ENCODE measurements at regions not wholly inside any gene's neighbourhood (a gene's known extent, or its start where the extent isn't known, plus 50 kb on each side); places are given as distances from the start of the nearest gene placed in this dataset.
"Not testable (repeated sequence)": the region's sequence is repeated elsewhere in the genome, so short reads cannot be mapped to it uniquely, and the experiment has no call there.

- DNase-seq (ENCODE audit: low spot score): not testable (repeated sequence)
Observed at GRCh38 chr6:58097251-58097650, 779.8 kb downstream of the PRIM2 start.

- peak; percentile 5 for DNase-seq (ENCODE audit: low spot score)
Observed at GRCh38 chr6:58113960-58114359, 796.5 kb downstream of the PRIM2 start.

- DNase-seq (ENCODE audit: low spot score): not testable (repeated sequence)
Observed at GRCh38 chr6:58117162-58117561, 799.7 kb downstream of the PRIM2 start.

GRCh38 chr6:58121616-58122015 is 804.2 kb downstream of the PRIM2 start:
- not testable (repeated sequence) for DNase-seq (ENCODE audit: low spot score)

GRCh38 chr6:58123770-58124169 is 806.3 kb downstream of the PRIM2 start:
- DNase-seq (ENCODE audit: low spot score): not testable (repeated sequence)

- DNase-seq (ENCODE audit: low spot score): not testable (repeated sequence)
Observed at GRCh38 chr6:58128549-58128948, 811.1 kb downstream of the PRIM2 start.

- DNase-seq (ENCODE audit: low spot score): not testable (repeated sequence)
Observed at GRCh38 chr6:58129098-58129497, 811.7 kb downstream of the PRIM2 start.

- DNase-seq (ENCODE audit: low spot score): not testable (repeated sequence)
Observed at GRCh38 chr6:58139746-58140145, 822.3 kb downstream of the PRIM2 start.

GRCh38 chr6:58171025-58171424 is 853.6 kb downstream of the PRIM2 start:
- not testable (repeated sequence) for DNase-seq (ENCODE audit: low spot score)

GRCh38 chr6:58181557-58182065 is 864.2 kb downstream of the PRIM2 start:
- not testable (repeated sequence) for DNase-seq (ENCODE audit: low spot score)

GRCh38 chr6:58185300-58185699 is 867.9 kb downstream of the PRIM2 start:
- DNase-seq (ENCODE audit: low spot score): not testable (repeated sequence)

- not testable (repeated sequence) for DNase-seq (ENCODE audit: low spot score)
Observed at GRCh38 chr6:58193209-58193608, 875.8 kb downstream of the PRIM2 start.

- DNase-seq (ENCODE audit: low spot score): no peak
Observed at GRCh38 chr6:58198301-58198700, 880.9 kb downstream of the PRIM2 start.

- not testable (repeated sequence) for DNase-seq (ENCODE audit: low spot score)
Observed at GRCh38 chr6:58237124-58237523, 919.7 kb downstream of the PRIM2 start.

- DNase-seq (ENCODE audit: low spot score): not testable (repeated sequence)
Observed at GRCh38 chr6:58238421-58238820, 921.0 kb downstream of the PRIM2 start.

- DNase-seq (ENCODE audit: low spot score): not testable (repeated sequence)
Observed at GRCh38 chr6:58257625-58258024, 940.2 kb downstream of the PRIM2 start.

- DNase-seq (ENCODE audit: low spot score): no peak
Observed at GRCh38 chr6:58290177-58290576, 972.7 kb downstream of the PRIM2 start.

GRCh38 chr6:58291319-58291718 is 973.9 kb downstream of the PRIM2 start:
- DNase-seq (ENCODE audit: low spot score): not testable (repeated sequence)

- not testable (repeated sequence) for DNase-seq (ENCODE audit: low spot score)
Observed at GRCh38 chr6:58307901-58308300, 990.5 kb downstream of the PRIM2 start.

- not testable (repeated sequence) for DNase-seq (ENCODE audit: low spot score)
Observed at GRCh38 chr6:58332108-58332507, 1014.7 kb downstream of the PRIM2 start.

- DNase-seq (ENCODE audit: low spot score): not testable (repeated sequence)
Observed at GRCh38 chr6:58342287-58342686, 1024.9 kb downstream of the PRIM2 start.

- DNase-seq (ENCODE audit: low spot score): not testable (repeated sequence)
Observed at GRCh38 chr6:58347534-58347933, 1030.1 kb downstream of the PRIM2 start.

- DNase-seq (ENCODE audit: low spot score): not testable (repeated sequence)
Observed at GRCh38 chr6:58351619-58352018, 1034.2 kb downstream of the PRIM2 start.

- not testable (repeated sequence) for DNase-seq (ENCODE audit: low spot score)
Observed at GRCh38 chr6:58358452-58358851, 1041.0 kb downstream of the PRIM2 start.

All from iPS-NIHi11 (cell line).